ENCODE measurements at regions not wholly inside any gene's neighbourhood (a gene's known extent, or its start where the extent isn't known, plus 50 kb on each side); places are given as distances from the start of the nearest gene placed in this dataset.
"Not testable (repeated sequence)": the region's sequence is repeated elsewhere in the genome, so short reads cannot be mapped to it uniquely, and the experiment has no call there.

DNA sequence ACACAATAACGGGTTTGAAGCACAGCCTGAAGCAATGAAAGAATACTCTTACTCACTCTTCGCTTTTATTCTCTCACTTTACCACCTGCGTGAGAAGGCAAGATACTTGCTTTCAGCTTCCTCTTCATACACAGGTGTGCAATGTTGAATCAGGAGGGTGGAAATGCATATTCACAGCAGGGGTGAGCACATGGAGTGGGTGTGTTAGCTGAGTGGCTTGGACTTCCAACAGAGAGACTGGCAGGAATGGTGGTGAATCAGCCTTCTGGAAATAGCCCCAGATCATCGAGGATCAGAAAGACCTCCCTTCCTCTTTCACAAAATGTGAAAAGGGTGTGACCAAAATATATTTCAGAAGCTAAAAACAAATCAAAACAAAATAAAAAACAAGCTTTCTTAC, 521.2 kb downstream of the STIM2 start:
- DNase-seq: no peak

DNA sequence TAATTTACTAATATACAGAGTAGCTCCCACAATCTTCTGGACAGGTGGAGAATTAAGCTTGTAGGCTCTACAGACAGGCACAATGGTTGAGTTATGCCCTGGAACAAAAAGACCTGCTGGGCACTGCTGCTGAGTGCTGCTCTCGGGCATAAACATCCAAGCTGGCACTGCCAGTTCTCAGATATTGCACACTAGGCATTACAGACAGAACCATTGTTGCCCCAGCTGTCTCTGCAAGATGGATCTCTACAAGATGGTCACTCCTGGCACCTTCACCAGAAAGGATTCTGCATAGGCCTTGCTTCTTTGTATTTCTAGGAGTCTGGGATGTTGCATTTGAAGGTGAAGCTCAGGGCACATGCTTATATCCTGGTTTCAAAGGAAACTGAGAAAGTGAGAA, 527.1 kb downstream of the STIM2 start:
- no peak for DNase-seq

DNA sequence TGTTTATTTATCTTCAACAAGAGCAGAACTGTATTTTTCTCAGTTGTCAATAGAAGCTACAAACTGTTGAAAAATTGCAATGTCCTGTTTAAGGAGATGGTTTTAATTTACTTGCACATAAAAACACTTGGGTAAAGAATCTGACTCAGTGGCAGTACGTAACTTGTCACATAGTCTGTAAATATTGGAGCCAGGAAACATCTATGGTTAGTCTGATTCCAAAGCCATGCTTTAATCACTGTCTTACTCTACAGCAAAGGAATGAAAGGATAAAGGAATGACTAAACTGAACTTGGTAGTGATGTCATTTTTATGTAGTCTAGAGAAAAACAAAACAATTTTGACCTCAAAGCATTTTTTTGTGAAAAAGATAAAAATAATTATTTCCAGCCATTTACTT, 537.2 kb downstream of the STIM2 start:
- no peak for DNase-seq

DNA sequence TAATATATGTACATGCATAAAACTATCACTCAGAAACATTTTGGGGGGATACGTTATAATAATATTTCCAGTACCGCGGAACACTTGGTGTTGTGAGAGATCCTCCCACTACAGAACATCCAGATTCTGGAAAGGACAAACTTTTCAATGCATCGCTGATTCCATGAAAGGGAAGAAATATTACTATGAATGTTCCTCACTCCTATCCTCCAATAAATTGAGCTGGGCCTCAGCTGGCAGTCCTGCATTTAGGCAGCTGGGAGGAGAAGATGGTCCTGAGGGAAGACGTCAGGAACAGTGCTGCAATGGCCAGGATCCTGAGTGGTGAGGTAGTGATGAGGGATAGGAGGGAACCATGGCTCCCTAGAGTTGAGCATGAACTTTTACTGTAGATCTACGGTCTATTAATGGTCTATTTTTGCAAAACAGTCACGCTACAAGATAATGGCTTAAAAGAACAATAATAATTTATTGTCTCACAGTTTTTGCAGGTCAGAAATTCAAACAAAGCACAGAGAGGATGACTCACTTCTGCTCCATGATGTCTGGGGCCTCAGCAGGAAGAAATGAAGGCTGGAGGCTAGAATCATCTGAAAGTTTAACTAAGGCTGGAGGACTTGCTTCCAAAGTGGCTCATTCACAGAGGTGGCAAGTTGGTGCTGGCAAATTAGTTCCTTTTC, 538.1 kb downstream of the STIM2 start:
- DNase-seq: no peak

DNA sequence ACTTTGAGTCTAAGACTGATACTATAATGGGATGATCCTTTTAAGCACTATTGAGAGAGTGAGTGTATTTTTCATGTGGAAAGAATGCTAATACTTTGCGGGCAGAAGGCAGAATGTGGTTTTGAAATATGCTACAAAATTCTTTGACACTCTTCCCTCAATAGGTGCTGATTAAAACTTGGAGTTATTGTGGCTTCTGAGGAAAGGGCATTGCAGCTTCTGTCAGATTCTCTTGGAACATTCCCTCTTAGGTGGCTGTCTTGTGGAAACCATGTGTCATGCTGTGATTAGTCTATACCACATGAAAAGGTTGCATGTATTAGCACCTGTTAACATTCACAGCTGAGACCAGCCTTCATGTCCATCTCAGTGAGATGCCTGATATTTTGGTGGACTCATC, 547.0 kb downstream of the STIM2 start:
- DNase-seq: no peak

DNA sequence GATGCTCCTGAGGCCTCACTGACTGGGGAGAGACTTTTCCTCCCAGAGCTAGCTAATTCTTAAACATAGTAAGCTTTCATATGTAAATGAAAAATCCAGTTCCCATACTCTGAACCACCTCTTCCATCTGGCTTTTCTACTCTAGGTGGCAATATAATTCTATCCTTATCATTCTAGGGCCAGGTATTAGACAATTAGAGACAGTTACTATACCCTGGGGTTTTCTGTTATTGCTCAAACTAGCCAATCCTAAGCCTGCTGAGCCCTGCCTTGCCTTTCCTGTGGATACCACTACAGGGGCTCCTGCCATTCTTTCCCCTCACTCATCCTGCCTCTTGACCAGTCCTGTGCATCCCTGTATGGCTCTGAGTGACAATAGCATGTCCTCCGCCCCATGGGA, 552.0 kb downstream of the STIM2 start:
- no peak for DNase-seq

DNA sequence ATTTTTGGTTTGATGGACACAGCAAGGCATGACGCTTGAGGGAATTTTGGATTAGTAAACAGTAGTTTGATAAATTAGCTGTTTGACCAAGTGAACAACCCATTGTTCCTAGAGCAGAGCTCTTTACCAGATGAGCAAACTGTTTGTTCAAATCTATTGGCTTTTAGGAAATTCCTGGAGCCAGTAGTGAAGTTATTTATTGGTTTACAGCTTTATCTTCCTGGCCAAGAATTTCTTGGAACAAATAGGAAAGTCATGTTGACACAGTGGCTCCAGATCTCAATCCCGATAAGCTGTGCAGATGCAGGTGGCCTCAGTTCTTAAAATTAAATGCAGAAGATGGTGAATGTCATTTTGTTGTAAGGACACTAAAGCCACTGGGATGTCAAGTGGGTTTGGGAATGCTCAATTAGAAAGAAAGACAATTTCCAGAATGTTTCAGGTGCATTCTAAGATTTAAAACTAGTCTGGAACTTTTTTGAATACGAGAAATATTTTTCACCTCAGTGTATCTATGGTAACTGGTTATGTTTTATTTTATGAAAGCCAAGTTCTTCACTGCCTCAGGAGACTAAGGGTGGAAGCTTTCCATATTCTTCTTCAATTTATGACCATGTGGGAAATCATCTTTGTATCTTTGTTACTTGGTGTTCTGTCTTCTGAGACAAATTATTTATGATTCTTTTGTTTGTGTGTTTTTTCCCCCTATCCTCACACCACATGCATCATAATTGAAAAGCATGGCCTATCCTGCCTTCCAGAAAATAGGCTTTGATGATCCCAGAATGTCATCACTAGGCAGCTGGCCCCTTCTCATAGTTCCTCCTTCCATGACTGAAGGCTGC, 554.5 kb downstream of the STIM2 start:
- no peak for DNase-seq

DNA sequence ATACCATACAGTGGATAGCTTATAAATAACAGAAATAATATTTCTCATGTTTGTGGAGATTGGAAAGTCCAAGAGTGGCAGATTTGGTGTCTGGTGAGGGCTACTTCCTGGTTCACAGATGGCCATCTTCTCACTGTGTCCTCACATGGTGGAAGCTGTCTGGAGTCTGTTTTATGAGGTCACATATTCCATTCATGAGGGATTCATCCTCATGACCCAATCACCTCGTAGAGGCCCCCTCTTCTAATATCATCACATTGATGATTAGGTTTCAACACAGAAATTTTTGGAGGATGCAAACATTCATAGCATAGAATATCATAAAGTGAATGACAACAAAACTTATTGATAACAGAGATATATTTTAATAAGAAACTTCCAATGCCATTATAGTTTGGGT, 568.0 kb downstream of the STIM2 start:
- no peak for DNase-seq

DNA sequence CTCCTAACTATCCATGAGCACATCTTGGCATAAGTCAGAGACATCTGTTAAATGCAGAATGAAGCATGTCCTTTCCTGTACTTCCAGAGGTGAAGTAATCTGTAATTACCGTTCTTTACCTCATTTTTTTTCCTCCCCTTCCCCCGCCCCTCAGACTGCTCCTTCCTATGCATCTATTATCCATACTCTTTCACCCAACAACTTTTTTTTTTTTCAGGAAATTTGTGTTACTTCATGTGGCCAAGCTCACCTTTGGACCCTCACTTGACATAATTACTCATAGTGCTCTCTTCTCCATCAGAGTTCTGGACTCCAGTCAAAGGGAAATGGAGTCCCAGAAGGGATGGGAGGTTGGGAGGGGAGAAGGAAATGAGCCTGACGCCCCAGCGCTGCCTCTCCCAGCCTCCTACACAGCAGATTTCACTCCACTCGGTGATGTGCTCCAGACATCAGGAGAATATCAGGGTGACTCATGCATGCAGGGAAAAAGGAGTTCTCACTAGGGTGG, 568.8 kb downstream of the STIM2 start:
- DNase-seq: no peak

DNA sequence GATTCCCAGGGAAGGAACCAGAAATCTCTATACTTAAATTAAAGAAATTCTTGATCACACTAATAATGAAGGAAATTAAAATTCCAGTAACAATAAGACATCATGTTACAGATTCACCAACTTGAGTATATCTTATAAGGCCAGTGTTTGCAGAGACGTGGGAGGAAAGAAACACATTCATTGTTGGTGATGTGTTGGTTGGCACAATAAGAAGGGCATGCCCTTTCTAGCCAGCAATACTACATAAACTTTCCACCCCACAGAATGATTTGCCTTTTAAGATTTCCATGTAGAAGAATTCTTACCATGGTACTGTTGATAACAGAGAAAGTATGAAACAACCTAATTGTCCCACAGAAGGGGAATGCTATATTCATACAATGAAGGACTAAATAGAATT, 581.5 kb downstream of the STIM2 start:
- DNase-seq: no peak

DNA sequence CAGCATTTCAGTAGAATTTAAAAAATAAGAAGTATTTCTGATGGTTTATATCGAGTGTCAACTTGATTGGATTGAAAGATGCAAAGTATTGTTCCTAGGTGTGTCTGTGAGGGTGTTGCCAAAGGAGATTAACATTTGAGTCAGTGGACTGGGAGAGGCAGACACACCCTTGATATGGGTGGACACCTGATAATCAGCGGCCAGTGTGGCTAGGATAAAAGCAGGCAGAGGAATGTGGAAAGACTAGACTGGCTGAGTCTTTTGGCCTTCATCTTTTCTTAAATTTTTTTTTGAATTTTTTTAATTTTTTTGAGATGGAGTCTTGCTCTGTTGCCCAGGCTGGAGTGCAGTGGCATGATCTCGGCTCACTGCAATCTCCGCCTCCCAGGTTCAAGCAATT, 582.0 kb downstream of the STIM2 start:
- DNase-seq: not testable (repeated sequence)

DNA sequence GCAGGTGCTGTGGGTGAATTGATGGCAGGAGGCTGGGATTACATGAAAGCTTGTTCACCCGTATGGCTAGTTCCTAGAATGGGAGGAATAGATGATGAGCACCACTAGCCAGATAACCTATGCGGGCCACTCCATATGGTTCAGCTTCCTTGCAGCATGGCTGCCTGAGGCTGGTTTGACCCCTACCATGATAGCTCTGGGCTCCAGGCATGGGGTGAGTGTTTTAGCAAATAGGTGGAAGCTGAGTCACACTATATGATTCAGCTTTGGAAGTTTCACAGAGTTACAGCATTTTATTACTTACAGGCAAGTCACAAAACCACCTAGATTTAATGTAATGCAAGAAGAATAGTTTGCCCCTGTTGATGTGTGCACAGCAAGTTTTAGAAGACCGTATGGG, 603.2 kb downstream of the STIM2 start:
- no peak for DNase-seq

DNA sequence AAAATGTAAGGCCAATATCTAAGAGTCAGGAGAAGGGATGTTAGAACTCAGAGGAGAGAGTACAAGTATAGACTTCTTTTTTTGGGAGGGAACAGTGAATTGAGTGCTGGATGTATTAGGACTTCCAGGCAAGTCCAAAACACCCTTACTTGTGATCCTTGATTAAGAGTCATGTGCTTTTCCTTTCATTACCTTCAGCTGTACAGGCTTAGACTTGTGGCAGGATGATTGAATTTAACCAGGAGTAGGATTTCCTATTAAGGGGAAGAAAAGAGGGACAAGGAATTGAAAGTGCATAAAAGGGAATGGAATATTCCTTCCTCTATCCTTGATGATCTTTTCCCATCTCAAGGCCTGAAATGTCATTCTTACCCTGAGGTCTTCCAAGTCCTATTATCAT, 606.7 kb downstream of the STIM2 start:
- DNase-seq: no peak

DNA sequence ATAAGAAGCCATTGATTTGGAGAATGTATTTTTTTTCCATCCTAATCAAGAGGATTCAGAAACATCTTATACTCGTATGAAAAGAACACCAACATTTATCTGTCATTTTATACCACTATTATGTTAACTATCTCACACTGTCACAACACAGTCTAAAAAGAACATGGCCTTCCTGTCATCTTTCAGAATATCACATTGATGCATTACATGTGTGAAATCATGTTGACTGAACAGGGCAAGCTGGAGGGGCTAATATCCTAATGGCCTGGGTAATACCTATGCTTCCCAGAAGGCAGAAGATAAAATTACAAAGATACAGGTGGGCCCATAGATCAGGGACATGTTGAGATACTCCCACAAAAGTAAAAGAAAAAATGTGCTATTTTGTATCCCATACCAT, 611.7 kb downstream of the STIM2 start:
- DNase-seq: no peak

DNA sequence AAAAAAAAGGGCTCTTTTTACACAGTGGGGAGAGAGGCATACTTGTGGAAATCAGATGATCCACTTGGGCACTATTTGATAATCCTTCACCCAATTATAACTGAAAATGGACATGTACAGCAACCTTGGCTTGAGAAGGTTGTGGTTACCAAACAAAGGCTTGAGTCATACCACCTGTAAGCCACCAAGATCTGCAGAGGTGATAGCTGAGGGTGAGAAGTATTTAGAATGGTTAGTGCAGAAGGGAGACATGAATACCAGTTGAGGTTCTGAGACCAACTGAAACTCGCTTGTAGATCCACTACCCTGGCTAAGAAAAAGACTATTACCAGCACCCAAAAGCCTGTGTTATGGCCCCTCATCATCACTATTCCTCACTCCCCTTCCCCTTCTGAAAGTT, 614.0 kb downstream of the STIM2 start:
- no peak for DNase-seq

DNA sequence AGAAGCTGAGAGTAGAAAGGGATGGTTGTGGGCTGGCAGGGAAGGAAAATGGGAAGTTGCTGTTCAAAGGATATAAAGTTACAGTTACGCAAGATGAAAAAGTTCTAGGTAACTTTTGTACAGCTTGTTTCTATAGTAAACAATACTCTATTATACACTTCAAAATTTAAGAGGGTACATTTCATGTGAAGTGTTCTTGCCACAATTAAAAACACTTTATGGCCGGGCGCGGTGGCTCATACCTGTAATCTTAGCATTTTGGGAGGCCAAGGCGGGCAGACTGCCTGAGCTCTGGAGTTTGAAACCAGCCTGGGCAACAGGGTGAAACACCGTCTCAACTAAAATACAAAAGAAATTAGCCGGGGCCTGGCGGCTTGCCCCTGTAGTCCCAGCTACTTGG, 623.6 kb downstream of the STIM2 start:
- DNase-seq: no peak

DNA sequence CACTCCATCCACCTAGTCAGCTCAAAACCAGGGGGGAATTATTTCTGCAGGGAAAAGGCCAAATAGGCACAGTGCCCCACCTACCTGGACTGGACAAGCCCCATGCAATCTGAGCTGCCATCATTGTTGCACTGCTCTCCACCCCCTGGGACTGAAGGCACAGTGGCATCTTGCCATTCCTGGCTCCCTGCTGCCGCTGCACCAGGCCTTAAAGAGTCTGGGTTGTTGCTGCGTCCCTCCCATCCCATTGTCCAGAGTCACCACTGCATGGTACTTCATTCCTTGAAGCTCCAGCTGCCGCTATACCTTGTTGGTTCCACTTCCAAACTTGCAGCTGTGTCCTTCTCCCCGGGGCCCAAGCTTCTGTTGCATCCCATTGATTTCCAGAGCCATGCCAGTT, 629.7 kb downstream of the STIM2 start:
- no peak for DNase-seq

DNA sequence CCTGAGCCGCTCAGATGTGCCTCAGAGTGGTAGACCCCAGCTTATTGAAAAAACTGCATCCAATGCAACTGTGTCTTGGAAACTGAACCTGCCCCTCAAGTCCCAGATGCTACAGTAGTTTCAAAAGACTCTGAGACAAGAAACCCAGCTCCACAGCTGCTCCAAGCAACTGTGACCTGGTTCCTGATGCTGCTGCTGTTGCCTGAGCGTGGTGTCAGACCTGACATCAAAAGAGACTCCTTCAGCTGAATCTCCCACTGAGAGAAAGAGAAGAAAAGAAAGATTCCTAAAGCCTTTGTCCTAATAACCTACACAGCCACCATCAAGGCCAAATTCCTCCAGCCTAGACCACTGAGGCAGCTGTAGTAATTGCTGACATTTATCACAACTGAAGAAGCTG, 630.1 kb downstream of the STIM2 start:
- DNase-seq: no peak

DNA sequence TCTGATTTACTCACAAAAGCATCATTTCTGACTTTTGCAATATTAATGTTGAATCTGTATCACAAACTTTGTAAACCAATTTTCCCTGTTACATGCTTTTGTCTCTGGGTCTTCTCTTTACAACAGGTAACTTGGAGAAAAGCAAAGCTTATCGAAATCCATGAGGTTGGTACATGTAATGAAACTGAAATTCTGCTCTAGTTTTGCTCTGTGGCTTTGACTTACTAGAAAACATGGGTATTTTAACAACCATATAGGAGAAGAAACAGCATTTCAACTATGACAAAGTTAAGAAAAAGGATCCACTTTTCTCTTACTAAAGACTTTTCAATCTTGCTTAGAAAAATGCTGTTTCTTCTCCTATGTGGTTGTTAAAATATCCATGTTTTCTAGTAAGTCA, 645.8 kb downstream of the STIM2 start:
- no peak for DNase-seq

DNA sequence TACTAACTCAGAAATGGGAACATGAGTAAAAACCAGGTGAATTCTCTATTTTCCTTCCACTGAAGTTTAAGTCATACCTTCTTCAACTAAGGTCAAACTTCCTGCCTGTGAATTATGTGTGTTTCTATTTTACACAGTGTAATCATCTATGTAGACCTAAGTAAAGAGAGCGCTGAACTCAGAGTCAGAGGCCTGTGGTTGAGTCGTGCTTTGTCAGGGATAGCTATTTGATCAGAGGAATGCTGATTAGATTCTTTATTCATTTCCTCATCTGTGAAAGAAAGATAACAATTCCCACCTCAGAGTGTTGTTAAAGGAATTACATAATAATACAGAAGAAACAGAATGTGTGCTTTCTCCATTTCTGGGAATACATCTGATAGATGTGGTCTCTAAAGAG, 654.1 kb downstream of the STIM2 start:
- DNase-seq: no peak

DNA sequence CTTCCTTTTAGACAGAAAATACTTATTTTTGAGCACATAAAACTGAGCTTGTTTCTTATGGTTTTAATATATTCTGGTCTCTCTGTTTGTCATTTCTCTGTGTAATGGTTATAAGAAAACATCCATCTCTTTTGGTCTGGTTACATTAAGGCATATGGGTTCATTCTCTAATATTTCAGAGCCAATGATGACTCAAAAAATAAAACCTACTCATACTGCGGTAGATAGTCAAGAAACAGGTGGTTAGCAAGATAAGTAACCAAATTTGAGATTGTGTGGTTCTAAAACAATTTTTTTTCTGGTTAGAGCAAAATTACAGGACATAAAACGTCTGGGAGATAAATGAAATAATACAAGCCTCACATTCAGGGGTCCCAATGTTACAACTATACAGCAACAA, 654.5 kb downstream of the STIM2 start:
- DNase-seq: no peak

DNA sequence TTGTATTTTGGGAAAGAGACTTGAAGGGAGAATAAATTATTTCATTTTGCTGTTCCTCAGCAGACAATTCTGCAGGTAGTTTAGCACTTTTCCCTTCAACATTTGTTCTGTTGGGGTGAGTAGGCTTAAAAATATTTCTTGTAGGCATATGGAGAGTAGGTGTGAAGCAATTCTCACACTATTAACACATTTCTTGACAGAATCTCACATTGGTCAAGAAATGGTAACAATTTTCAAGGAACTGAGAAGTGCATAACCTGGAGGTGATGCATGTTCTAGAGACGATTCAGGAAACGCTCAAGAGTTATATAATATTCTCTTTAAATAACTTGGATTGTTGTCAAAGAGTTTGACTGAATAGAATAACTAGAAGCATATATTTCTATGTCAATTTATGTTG, 658.2 kb downstream of the STIM2 start:
- DNase-seq: no peak

DNA sequence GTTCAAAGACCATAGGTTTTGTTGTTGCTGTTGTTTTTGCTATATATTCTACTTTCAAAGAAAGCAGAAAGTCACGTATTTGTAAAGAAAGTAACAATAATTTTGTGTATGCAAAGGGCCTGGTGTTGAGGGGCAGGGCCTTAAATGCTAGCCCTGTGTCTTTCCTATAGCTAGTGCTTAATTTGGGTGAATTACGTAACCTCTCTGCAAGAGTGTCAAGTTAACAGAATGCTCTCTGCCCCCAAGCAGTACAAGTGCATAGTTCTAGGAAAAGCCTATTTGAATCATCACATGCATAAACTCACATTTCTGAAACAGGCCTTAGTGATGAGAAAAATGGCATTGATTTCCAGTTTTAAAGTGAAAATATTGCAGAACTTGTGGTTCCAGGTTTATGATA, 663.6 kb downstream of the STIM2 start:
- DNase-seq: no peak

DNA sequence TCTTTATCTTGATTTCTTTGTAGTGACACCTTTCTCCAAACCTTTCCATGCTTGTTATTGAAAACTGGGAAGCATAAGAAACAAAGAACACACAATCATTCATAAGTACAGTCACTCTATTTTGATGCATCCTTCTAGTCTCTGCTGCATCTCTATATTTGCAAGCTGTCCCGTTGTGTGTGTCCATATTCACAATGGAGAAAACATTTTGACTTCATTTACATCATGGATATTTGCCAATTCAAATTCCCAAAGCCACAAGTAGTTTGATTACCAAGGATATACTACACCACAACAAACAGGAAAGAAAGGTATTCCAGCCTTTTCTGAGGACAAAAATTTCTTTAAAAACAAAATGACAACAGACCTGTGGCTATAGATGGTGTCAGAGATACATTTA, 673.8 kb downstream of the STIM2 start:
- no peak for DNase-seq
